ENCODE measurements at regions not wholly inside any gene's neighbourhood (a gene's known extent, or its start where the extent isn't known, plus 50 kb on each side); places are given as distances from the start of the nearest gene placed in this dataset.

DNA sequence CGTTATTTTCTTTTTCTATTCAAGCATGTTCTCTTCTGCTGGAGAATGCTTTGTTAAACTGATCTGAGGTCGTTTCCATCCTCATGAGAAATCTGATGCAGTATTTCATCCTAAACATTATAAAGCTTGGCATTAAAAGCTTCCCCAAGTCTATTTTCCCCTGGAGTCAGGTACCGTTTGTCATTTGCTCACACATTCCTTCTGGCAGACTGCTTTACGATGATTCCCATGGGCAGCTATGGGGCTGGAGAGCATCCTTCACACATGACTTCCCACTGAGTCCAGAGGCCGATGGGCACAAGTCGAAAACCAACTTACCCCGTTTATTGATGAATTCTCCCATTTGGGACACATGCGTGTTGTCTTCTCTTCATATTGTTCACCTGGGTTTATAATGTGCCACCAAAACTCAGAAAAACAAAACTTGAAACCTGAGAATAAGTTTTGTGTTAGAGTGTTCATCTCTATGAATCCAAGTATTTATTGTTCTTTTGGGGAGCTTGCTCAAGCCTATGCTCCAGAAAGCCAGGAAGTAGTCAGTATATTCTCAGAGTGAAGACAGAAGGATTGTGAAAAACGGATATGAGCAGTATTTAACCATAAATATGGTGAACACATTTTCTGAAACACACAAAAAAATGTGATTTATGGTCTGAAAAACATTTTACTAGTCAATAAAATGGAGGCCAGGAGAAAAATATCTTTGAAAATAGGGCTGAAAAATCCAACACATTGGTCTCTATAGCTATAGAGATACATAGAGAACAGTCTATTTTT is 298.8 kb upstream of the NOCT start:
- TF ChIP-seq PATZ1 (CRISPR knock-in tag; IDR thresholded peaks at IDR 0.05; ENCODE audit: borderline replicate concordance) (no peak), TCF4 (CRISPR knock-in tag; IDR thresholded peaks at IDR 0.05; ENCODE audit: borderline replicate concordance) (no peak), CSDC2 (CRISPR knock-in tag; IDR thresholded peaks at IDR 0.05) (no peak), ZFP30 (CRISPR knock-in tag; IDR thresholded peaks at IDR 0.05) (no peak), ZC3H10 (CRISPR knock-in tag; IDR thresholded peaks at IDR 0.05) (no peak), ZNF8 (CRISPR knock-in tag; IDR thresholded peaks at IDR 0.05) (no peak), ARNTL (CRISPR knock-in tag; IDR thresholded peaks at IDR 0.05; ENCODE audit: borderline replicate concordance, low read depth) (no peak), ZNF565 (CRISPR knock-in tag; conservative IDR thresholded peaks at IDR 0.05; ENCODE audit: low read depth) (no peak), ISL1 (CRISPR knock-in tag; IDR thresholded peaks at IDR 0.05) (no peak), ZFP3 (CRISPR knock-in tag; IDR thresholded peaks at IDR 0.05) (no peak), CSRNP3 (CRISPR knock-in tag; IDR thresholded peaks at IDR 0.05) (no peak), TSHZ2 (CRISPR knock-in tag; IDR thresholded peaks at IDR 0.05) (no peak)
- TF ChIP-seq, protein P1, sequence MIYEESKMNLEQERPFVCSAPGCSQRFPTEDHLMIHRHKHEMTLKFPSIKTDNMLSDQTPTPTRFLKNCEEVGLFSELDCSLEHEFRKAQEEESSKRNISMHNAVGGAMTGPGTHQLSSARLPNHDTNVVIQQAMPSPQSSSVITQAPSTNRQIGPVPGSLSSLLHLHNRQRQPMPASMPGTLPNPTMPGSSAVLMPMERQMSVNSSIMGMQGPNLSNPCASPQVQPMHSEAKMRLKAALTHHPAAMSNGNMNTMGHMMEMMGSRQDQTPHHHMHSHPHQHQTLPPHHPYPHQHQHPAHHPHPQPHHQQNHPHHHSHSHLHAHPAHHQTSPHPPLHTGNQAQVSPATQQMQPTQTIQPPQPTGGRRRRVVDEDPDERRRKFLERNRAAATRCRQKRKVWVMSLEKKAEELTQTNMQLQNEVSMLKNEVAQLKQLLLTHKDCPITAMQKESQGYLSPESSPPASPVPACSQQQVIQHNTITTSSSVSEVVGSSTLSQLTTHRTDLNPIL (CRISPR knock-in tag; IDR thresholded peaks at IDR 0.05; ENCODE audit: low read depth) = no peak

Measured in SK-N-SH treated with all-trans-retinoic acid at 6 μM for 48 hours (cell line).